Lung (tissue), 11 donors: ENCODE measurements at regions not wholly inside any gene's neighbourhood (a gene's known extent, or its start where the extent isn't known, plus 50 kb on each side); places are given as distances from the start of the nearest gene placed in this dataset.

Experiments
- ATAC-seq: fragments of 200-7000 bp; cut with Tn5 transposase; one replicate; pipeline ENCODE4 v1.9.1; 2020; ENCODE audit warnings: moderate number of reproducible peaks; ENCODE audit not compliant: insufficient read depth, low FRiP score
- DNase-seq, 3 donors: peaks; one replicate each; pipeline ENCODE4 v3.0.0-alpha.2; 2013 to 2017
- H3K27ac ChIP-seq, 2 donors: one replicate each; pipeline ENCODE4 v1.5.1; 2013; ENCODE audit warnings: mild to moderate bottlenecking in 2 of 2, moderate library complexity in 2 of 2, control low read depth in 1 of 2, inconsistent platforms in 1 of 2, low read depth in 1 of 2, low read length in 1 of 2
- H3K27me3 ChIP-seq, 3 donors: one replicate each; pipeline ENCODE4 v1.5.1; 2013; ENCODE audit warnings: low read length in 2 of 3; ENCODE audit not compliant: control insufficient read depth in 3 of 3, insufficient read depth in 3 of 3
- H3K36me3 ChIP-seq, 4 donors: one replicate each; pipeline ENCODE4 v1.5.1; 2013; ENCODE audit warnings: low read length in 4 of 4, mild to moderate bottlenecking in 1 of 4, moderate library complexity in 1 of 4; ENCODE audit not compliant: control insufficient read depth in 4 of 4, insufficient read depth in 4 of 4
- H3K4me1 ChIP-seq, 5 donors: one replicate each; pipeline ENCODE4 v1.5.1; 2013; ENCODE audit warnings: low read length in 5 of 5, mild to moderate bottlenecking in 2 of 5, moderate library complexity in 1 of 5; ENCODE audit not compliant: control insufficient read depth in 5 of 5, insufficient read depth in 5 of 5
- H3K4me3 ChIP-seq: one replicate; pipeline ENCODE4 v1.5.1; 2013; ENCODE audit warnings: mild to moderate bottlenecking, control low read depth, moderate library complexity
- H3K9ac ChIP-seq, 2 donors: one replicate each; pipeline ENCODE4 v1.5.1; 2013; ENCODE audit warnings: low read length in 2 of 2, control low read depth in 1 of 2; ENCODE audit not compliant: insufficient read depth in 1 of 2
- H3K9me3 ChIP-seq, 4 donors: one replicate each; pipeline ENCODE4 v1.5.1; 2013; ENCODE audit warnings: low read length in 3 of 4, mild to moderate bottlenecking in 1 of 4, moderate library complexity in 1 of 4; ENCODE audit not compliant: control insufficient read depth in 4 of 4, insufficient read depth in 3 of 4
- WGBS, 2 donors: extraction: QIAGEN DNeasy Blood & Tissue Kit; methylation state at CpG; one replicate each; pipeline ENCODE4 v1.1.7; 2013; 5-methylcytosine and 5-hydroxymethylcytosine counted together
- TF ChIP-seq, protein P1 (sequence below): IDR thresholded peaks from 2 replicates; pipeline ENCODE4 v1.5.1; 2012; ENCODE audit warnings: mild to moderate bottlenecking; ENCODE audit errors: control extremely low read depth, extremely low read depth
- donor health status: control.
- donor health status: control.
- donor health status: Bipolar disorder and iron deficiency.
- donor health status: healthy.
- donor health status: DM: yes; HTN: yes; CAD: no.

DNA sequence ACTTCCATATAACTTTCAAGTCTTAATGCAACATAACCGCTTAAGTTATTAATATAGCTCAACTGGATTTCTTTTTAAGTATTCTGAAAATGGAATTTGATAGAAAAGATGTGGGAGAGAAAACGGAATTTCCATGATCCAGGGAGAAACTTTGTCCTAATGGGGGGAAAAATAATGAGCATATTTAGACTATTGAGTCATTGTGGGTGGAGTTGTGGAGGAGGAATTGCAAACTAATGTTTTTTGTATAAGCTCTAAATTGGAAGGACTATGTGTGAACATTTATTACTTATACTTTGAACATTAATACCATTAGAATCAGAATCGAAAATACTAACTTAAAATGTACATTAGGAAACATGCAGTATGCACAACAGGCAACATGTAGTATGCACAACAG is 159.9 kb upstream of the NEGR1 start:
- no peak overlapping the region for H3K4me3 ChIP-seq
- H3K4me1 ChIP-seq, result no peaks in the 10 kb centered on the region
- no peaks in the 10 kb centered on the region for H3K27me3 ChIP-seq
- no peak for ATAC-seq
- WGBS, 2 donors, result 72 to 83% methylated on average over 3 of the region's 3 CpGs
- H3K9ac ChIP-seq, result no peak overlapping the region
- DNase-seq, result peak in 1 of 3 donors; percentile 3
- TF ChIP-seq, protein P1, sequence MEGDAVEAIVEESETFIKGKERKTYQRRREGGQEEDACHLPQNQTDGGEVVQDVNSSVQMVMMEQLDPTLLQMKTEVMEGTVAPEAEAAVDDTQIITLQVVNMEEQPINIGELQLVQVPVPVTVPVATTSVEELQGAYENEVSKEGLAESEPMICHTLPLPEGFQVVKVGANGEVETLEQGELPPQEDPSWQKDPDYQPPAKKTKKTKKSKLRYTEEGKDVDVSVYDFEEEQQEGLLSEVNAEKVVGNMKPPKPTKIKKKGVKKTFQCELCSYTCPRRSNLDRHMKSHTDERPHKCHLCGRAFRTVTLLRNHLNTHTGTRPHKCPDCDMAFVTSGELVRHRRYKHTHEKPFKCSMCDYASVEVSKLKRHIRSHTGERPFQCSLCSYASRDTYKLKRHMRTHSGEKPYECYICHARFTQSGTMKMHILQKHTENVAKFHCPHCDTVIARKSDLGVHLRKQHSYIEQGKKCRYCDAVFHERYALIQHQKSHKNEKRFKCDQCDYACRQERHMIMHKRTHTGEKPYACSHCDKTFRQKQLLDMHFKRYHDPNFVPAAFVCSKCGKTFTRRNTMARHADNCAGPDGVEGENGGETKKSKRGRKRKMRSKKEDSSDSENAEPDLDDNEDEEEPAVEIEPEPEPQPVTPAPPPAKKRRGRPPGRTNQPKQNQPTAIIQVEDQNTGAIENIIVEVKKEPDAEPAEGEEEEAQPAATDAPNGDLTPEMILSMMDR, result no peak
- H3K27ac ChIP-seq, result no peak overlapping the region
- H3K9me3 ChIP-seq, result peaks cover 0 to 3% (median 0%) of the 10 kb centered on the region in 4 donors
- H3K36me3 ChIP-seq, result no peaks in the 10 kb centered on the region

DNA sequence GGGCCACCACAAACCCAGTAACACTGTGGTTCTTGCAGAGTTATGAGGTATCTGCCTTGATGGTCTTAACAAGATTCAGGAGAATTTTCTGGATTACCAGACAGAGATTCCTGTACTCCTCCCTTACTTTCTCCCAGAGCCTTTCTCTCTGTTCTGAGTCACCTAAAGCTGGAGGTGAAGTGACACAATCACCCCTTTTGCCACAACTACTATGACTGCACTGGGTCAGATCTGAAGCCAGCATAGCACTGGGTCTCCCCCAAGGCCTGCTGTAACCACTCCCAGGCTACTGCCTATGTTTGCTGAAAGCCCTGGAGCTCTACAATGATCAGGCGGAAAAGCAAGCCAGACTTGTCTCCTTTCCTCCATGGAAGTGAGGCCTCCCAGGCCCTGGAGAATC is 156.7 kb upstream of the NEGR1 start:
- Histone ChIP-seq H3K36me3 (no peaks in the 10 kb centered on the region), H3K4me1 (no peaks in the 10 kb centered on the region), H3K4me3 (no peak overlapping the region), H3K27ac (no peak overlapping the region), H3K27me3 (no peaks in the 10 kb centered on the region), H3K9ac (no peak overlapping the region), H3K9me3 (peaks cover 0 to 3% (median 0%) of the 10 kb centered on the region in 4 donors)
- DNase-seq (no peak), ATAC-seq (no peak)
- TF ChIP-seq, protein P1, result no peak
- WGBS, 2 donors, result 90 to 91% methylated on average over 1 of the region's 1 CpG

DNA sequence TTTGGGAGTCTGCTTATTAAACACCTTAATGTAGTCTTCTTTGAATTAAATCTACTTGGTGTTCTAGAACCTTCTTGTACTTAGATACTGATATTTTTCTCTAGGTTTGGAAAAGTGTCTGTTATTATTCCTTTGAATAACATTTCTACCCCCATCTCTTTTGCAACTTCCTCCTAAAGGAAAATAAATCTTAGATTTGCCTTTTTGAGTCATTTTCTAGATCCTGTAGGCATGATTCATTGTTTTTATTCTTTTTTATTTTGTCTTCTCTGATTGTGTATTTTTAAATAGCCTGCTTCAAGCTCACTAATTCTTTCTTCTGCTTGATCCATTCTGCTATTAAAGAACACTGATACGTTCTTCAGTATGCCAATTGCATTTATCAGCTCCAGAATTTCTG is 155.9 kb upstream of the NEGR1 start:
- Histone ChIP-seq H3K4me3 (no peak overlapping the region), H3K27ac (no peak overlapping the region), H3K4me1 (no peaks in the 10 kb centered on the region), H3K9ac (no peak overlapping the region), H3K9me3 (peaks cover 0 to 3% (median 0%) of the 10 kb centered on the region in 4 donors), H3K27me3 (no peaks in the 10 kb centered on the region), H3K36me3 (no peaks in the 10 kb centered on the region)
- ATAC-seq (no peak), DNase-seq (no peak)
- TF ChIP-seq, protein P1, result no peak
- 67 to 84% methylated on average over 1 of the region's 1 CpG for WGBS, 2 donors

DNA sequence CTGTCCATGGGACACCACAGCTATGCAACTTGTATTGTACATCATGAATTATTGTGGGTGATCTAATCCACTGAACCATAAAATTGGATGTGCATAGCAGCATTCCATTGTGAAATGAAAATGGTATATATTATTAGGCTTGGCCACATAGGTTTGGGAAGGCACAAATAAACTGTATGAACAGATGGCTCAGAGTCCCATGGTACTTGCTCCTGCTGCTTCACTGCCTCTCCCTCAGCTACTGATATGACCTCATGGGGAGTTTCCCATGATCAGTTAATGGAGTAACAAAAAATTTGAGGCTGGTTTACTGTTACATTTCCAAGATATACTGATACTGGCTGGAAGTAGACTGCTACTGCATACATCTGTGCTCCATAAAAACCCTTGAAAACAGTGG is 152.7 kb upstream of the NEGR1 start:
- DNase-seq (no peak), ATAC-seq (no peak)
- Histone ChIP-seq H3K4me3 (no peak overlapping the region), H3K27me3 (no peaks in the 10 kb centered on the region), H3K4me1 (no peaks in the 10 kb centered on the region), H3K9ac (no peak overlapping the region), H3K36me3 (no peaks in the 10 kb centered on the region), H3K9me3 (no peaks in the 10 kb centered on the region), H3K27ac (no peak overlapping the region)
- TF ChIP-seq, protein P1, result no peak
